ENCODE measurements at regions not wholly inside any gene's neighbourhood (a gene's known extent, or its start where the extent isn't known, plus 50 kb on each side); places are given as distances from the start of the nearest gene placed in this dataset.

DNA sequence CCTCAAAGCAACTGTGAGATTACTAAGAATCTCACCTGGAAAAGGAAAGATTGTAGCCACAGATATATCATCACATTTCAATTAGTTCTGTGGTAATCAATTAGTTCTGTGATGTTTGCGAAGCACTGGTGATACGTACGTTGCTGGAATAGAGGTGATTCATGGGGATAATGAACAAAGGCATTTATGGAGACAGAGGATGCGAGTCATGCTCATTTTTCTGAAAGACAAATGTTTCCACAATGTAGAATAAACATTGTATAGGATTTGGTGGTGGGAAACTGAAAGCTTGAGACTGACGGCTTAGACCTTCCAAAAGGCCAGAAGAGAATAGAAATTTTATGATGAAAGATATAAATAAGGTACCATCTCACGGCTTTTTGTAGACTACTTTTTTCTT, 507.3 kb upstream of the TYRP1 start:
- CTCF ChIA-PET (ENCODE audit: unreplicated experiment): no interaction called here
- POLR2A ChIA-PET: no interaction called here
- H3K79me2 ChIP-seq (ENCODE audit: insufficient read depth, low read depth, low read length): no peaks in the 10 kb centered on the region
- H3K9me2 ChIP-seq (ENCODE audit: insufficient read depth, low read length): no peaks in the 10 kb centered on the region
- no peak overlapping the region for H3K27ac ChIP-seq (ENCODE audit: low read depth, low read length, poor library complexity, severe bottlenecking)
- H4K20me1 ChIP-seq (ENCODE audit: insufficient read depth, low read length): no peaks in the 10 kb centered on the region
- TF ChIP-seq EZH2phosphoT487 (IDR thresholded peaks at IDR 0.05; ENCODE audit: borderline replicate concordance, low read depth, low read length): no peak
- TF ChIP-seq, protein P1, sequence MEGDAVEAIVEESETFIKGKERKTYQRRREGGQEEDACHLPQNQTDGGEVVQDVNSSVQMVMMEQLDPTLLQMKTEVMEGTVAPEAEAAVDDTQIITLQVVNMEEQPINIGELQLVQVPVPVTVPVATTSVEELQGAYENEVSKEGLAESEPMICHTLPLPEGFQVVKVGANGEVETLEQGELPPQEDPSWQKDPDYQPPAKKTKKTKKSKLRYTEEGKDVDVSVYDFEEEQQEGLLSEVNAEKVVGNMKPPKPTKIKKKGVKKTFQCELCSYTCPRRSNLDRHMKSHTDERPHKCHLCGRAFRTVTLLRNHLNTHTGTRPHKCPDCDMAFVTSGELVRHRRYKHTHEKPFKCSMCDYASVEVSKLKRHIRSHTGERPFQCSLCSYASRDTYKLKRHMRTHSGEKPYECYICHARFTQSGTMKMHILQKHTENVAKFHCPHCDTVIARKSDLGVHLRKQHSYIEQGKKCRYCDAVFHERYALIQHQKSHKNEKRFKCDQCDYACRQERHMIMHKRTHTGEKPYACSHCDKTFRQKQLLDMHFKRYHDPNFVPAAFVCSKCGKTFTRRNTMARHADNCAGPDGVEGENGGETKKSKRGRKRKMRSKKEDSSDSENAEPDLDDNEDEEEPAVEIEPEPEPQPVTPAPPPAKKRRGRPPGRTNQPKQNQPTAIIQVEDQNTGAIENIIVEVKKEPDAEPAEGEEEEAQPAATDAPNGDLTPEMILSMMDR (conservative IDR thresholded peaks at IDR 0.05; ENCODE audit: low read length): no peak
- no peak overlapping the region for H3K4me2 ChIP-seq (ENCODE audit: low read length)
- intact Hi-C loops (cut with micrococcal nuclease; ENCODE audit: unreplicated experiment): no loop called here
- DNase-seq (ENCODE audit: low spot score): no peak
- no peak overlapping the region for H2AFZ ChIP-seq (ENCODE audit: low read length)
- no peaks in the 10 kb centered on the region for H3K4me1 ChIP-seq (ENCODE audit: insufficient read depth, low read length, poor library complexity, severe bottlenecking)
- BruUV-seq (replicated peaks): no TSS peak
- no peaks in the 10 kb centered on the region for H3K36me3 ChIP-seq (ENCODE audit: insufficient read depth, low read length)
- no peaks in the 10 kb centered on the region for H3K9me3 ChIP-seq (ENCODE audit: low read length)
- H3K4me3 ChIP-seq (ENCODE audit: low read depth, low read length, poor library complexity, severe bottlenecking): no peak overlapping the region

DNA sequence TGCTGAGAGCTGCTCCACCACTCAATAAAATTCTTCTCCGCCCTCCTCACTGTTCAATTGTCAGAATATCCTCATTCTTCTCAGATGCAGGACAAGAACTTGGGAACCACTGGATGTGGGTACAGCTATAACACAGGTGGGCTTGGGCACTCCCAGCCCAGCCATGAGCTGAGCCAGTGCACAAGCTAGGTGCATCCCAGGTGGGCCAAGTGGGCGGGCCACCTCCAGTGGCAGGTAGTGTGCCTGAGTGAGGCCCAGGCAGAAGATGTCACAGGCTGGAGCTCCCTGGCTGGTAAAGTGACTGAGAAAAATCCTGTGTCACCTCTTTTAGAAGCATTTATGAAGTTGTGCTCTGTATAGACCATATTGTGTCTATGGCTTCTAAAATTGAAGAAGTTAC, 501.6 kb upstream of the TYRP1 start:
- CTCF ChIA-PET (ENCODE audit: unreplicated experiment): no interaction called here

DNA sequence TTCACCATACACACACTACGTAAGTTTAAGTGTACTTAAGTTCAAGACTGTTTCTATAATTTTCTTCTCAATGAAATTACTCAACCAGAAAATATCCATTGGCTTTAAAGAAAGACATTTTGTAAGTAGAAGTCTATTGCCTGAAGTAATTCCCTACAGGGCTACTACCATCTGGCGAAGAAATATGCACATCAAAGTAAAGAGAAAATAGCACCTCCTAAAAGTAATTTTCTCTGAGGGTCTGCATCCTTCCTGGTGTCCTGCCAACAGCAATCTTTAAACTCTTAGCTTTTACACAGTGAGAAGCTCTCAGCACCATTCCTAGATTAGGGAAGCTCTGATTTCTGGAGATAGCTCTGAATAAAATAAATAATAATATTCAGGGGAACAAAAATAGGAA, 498.5 kb upstream of the TYRP1 start:
- H3K9me3 ChIP-seq (ENCODE audit: low read length): no peaks in the 10 kb centered on the region
- no peaks in the 10 kb centered on the region for H3K4me1 ChIP-seq (ENCODE audit: insufficient read depth, low read length, poor library complexity, severe bottlenecking)
- H3K9me2 ChIP-seq (ENCODE audit: insufficient read depth, low read length): no peaks in the 10 kb centered on the region
- no peaks in the 10 kb centered on the region for H3K79me2 ChIP-seq (ENCODE audit: insufficient read depth, low read depth, low read length)
- no peak overlapping the region for H2AFZ ChIP-seq (ENCODE audit: low read length)
- no peaks in the 10 kb centered on the region for H4K20me1 ChIP-seq (ENCODE audit: insufficient read depth, low read length)
- no TSS peak for BruUV-seq (replicated peaks)
- intact Hi-C loops (cut with micrococcal nuclease; ENCODE audit: unreplicated experiment): no loop called here
- no peak overlapping the region for H3K4me3 ChIP-seq (ENCODE audit: low read depth, low read length, poor library complexity, severe bottlenecking)
- POLR2A ChIA-PET: no interaction called here
- DNase-seq (ENCODE audit: low spot score): no peak
- no peak overlapping the region for H3K27ac ChIP-seq (ENCODE audit: low read depth, low read length, poor library complexity, severe bottlenecking)
- no peaks in the 10 kb centered on the region for H3K36me3 ChIP-seq (ENCODE audit: insufficient read depth, low read length)
- TF ChIP-seq, protein P1 (conservative IDR thresholded peaks at IDR 0.05; ENCODE audit: low read length): no peak
- TF ChIP-seq EZH2phosphoT487 (IDR thresholded peaks at IDR 0.05; ENCODE audit: borderline replicate concordance, low read depth, low read length): no peak
- CTCF ChIA-PET (ENCODE audit: unreplicated experiment): no interaction called here
- H3K4me2 ChIP-seq (ENCODE audit: low read length): no peak overlapping the region

More for the DNA sequence above, 501.6 kb upstream of the TYRP1 start:
- no peak overlapping the region for H3K4me2 ChIP-seq (ENCODE audit: low read length)
- no peaks in the 10 kb centered on the region for H3K9me3 ChIP-seq (ENCODE audit: low read length)
- no peak overlapping the region for H2AFZ ChIP-seq (ENCODE audit: low read length)
- no peaks in the 10 kb centered on the region for H3K9me2 ChIP-seq (ENCODE audit: insufficient read depth, low read length)
- intact Hi-C loops (cut with micrococcal nuclease; ENCODE audit: unreplicated experiment): no loop called here
- H3K27ac ChIP-seq (ENCODE audit: low read depth, low read length, poor library complexity, severe bottlenecking): no peak overlapping the region
- TF ChIP-seq EZH2phosphoT487 (IDR thresholded peaks at IDR 0.05; ENCODE audit: borderline replicate concordance, low read depth, low read length): no peak
- TF ChIP-seq, protein P1 (conservative IDR thresholded peaks at IDR 0.05; ENCODE audit: low read length): no peak
- no TSS peak for BruUV-seq (replicated peaks)
- H3K36me3 ChIP-seq (ENCODE audit: insufficient read depth, low read length): no peaks in the 10 kb centered on the region
- H3K4me1 ChIP-seq (ENCODE audit: insufficient read depth, low read length, poor library complexity, severe bottlenecking): no peaks in the 10 kb centered on the region
- no peaks in the 10 kb centered on the region for H4K20me1 ChIP-seq (ENCODE audit: insufficient read depth, low read length)
- H3K4me3 ChIP-seq (ENCODE audit: low read depth, low read length, poor library complexity, severe bottlenecking): no peak overlapping the region
- H3K79me2 ChIP-seq (ENCODE audit: insufficient read depth, low read depth, low read length): no peaks in the 10 kb centered on the region
- POLR2A ChIA-PET: no interaction called here
- DNase-seq (ENCODE audit: low spot score): no peak

Measured in OCI-LY7 (cell line).